GM19324 (cell line): ENCODE measurements at regions not wholly inside any gene's neighbourhood (a gene's known extent, or its start where the extent isn't known, plus 50 kb on each side); places are given as distances from the start of the nearest gene placed in this dataset.
"Not testable (repeated sequence)": the region's sequence is repeated elsewhere in the genome, so short reads cannot be mapped to it uniquely, and the experiment has no call there.

Experiments
- ATAC-seq: cut with Tn5 transposase; IDR thresholded peaks from one replicate; pipeline ENCODE4 v1.9.1; 2021; ENCODE audit warnings: mild to moderate bottlenecking, moderate library complexity; ENCODE audit not compliant: unreplicated experiment, low FRiP score

GRCh38 chr4:188370777-188371176 is 231.5 kb downstream of the TRIML1 start:
- ATAC-seq, result no peak

GRCh38 chr4:188372058-188372457 is 232.8 kb downstream of the TRIML1 start:
- ATAC-seq, result no peak

GRCh38 chr4:188372829-188373228 is 233.6 kb downstream of the TRIML1 start:
- ATAC-seq, result no peak

- ATAC-seq, result no peak
Measured at GRCh38 chr4:188374871-188375270, 235.6 kb downstream of the TRIML1 start.

- no peak for ATAC-seq
Measured at GRCh38 chr4:188377816-188378215, 238.6 kb downstream of the TRIML1 start.

GRCh38 chr4:188383180-188383579 is 243.9 kb downstream of the TRIML1 start:
- no peak for ATAC-seq

GRCh38 chr4:188387179-188387791 is 248.0 kb downstream of the TRIML1 start:
- ATAC-seq, result no peak

GRCh38 chr4:188391349-188391748 is 252.1 kb downstream of the TRIML1 start:
- ATAC-seq, result not testable (repeated sequence)

- ATAC-seq, result no peak
Measured at GRCh38 chr4:188396037-188396436, 256.8 kb downstream of the TRIML1 start.

- no peak for ATAC-seq
Measured at GRCh38 chr4:188399834-188400233, 260.6 kb downstream of the TRIML1 start.

- no peak for ATAC-seq
Measured at GRCh38 chr4:188400451-188400850, 261.2 kb downstream of the TRIML1 start.

- no peak for ATAC-seq
Measured at GRCh38 chr4:188403272-188403671, 264.0 kb downstream of the TRIML1 start.

GRCh38 chr4:188405071-188405835 is 266.0 kb downstream of the TRIML1 start:
- ATAC-seq, result not testable (repeated sequence)

- ATAC-seq, result no peak
Measured at GRCh38 chr4:188408244-188409030, 269.2 kb downstream of the TRIML1 start.

- ATAC-seq, result no peak
Measured at GRCh38 chr4:188409851-188410250, 270.6 kb downstream of the TRIML1 start.

- ATAC-seq, result no peak
Measured at GRCh38 chr4:188411805-188412204, 272.6 kb downstream of the TRIML1 start.

- no peak for ATAC-seq
Measured at GRCh38 chr4:188412499-188412898, 273.3 kb downstream of the TRIML1 start.

GRCh38 chr4:188414441-188414840 is 275.2 kb downstream of the TRIML1 start:
- ATAC-seq, result no peak

GRCh38 chr4:188417181-188417580 is 277.9 kb downstream of the TRIML1 start:
- ATAC-seq, result no peak

- no peak for ATAC-seq
Measured at GRCh38 chr4:188423039-188423438, 283.8 kb downstream of the TRIML1 start.

- no peak for ATAC-seq
Measured at GRCh38 chr4:188428935-188429334, 289.7 kb downstream of the TRIML1 start.
